Ecto neural progenitor cell (in vitro differentiated cells): ENCODE measurements at regions not wholly inside any gene's neighbourhood (a gene's known extent, or its start where the extent isn't known, plus 50 kb on each side); places are given as distances from the start of the nearest gene placed in this dataset.
"Not testable (repeated sequence)": the region's sequence is repeated elsewhere in the genome, so short reads cannot be mapped to it uniquely, and the experiment has no call there.

ENCODE experiments used
- DNase-seq: peaks from one replicate; pipeline ENCODE4 v3.0.0-alpha.2; 2018; ENCODE audit warnings: low spot score

DNA sequence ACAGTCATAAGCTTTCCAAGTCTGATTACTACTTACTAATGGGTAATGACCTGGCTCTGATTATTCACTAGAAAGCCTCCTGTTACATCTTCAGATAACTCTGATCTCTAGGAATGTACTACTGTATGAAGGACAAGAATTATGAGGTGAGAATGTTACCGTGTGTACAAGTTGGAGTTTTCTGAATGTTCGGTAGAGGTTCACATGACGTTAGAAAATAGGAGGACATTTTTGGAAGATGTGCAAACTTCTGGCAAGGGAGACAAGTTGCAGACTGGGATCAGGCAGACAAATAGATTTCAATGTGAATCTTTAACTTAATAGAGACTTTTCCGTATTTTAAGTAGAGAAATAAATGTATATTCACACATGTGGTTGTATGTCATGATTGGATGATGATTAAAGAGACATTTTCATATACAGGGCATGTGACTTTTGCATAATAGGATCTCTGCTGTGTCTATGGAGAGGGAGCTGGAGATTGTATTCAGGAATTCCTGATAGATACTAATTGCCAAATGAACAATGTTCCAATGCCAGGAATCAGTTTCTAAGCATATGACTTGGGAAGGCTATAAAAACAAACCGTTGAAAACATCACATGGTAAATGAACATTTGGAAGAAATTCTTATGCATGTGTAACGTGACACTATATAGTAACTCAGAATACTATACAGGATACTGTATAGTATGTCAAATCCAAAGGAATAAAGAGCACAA lies 1695.8 kb upstream of the PIK3C3 start:
- no peak for DNase-seq

DNA sequence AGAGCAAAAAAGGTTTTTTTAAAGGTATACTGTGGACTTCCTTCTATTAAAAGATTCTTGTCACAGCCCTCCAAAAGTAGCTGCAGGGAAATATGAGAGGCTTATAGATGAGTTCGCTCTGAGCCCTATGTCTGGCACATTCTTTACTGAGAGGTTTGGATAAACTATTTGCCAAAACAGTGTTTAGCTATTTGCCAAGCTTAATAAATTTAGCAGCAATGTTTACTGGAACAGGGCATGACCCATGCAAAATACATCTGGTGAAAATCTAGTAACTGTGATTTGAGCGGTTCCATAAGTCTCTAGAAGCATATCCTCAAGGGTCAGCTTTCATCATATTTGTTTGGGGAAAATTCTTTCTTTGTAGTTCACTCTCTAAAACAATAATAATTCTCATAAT lies 1696.7 kb upstream of the PIK3C3 start:
- DNase-seq, result no peak

DNA sequence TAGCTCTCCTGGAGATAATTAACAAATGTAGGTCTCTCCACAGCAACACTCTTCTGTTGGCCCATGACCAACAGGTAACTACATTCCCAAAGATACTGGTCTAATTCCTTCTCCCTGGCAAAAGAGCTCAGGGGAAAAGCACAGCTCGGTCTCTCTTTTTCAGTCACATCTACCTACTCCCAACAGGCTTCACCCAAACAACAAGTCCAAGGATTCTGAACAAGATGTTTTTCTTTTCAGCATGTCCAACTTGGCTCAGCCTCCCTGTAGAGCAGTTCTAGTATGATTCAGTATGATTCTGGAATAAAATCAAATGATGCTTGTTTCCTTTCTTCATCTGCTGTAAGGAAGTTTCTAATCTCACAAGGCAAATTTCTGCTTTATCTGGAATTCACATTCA lies 1704.8 kb upstream of the PIK3C3 start:
- no peak for DNase-seq

DNA sequence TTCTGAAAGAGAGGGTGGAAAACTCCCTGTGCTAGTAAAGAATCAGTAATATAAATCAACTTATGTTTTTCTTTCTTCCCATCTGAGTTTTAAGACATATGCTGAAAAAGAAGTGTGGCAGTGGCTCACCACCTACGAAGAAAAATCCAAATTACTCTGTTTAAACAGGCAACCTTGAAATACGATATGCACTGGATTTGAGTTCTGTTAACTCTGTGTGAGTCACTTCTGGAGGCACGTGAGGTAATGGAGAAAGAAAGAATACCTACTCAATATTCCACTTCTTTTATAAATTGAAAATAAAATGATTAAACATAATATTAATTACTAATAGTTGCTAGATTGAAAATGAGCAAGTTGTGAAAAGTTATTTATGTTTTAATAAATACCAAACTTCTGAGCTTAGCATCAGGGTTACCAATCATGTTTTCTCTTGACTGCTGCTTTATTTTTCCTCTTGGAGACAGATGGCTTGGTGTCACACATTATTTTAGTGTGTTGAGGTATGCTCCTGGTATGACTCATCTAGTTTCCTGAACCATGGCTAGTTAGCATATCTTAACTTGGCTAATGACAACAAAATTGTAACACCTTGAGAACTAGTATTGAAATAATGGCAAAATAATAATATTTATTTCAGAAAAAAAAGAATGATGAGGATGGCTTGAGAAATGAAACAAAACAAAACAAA lies 1705.5 kb upstream of the PIK3C3 start:
- DNase-seq, result no peak

DNA sequence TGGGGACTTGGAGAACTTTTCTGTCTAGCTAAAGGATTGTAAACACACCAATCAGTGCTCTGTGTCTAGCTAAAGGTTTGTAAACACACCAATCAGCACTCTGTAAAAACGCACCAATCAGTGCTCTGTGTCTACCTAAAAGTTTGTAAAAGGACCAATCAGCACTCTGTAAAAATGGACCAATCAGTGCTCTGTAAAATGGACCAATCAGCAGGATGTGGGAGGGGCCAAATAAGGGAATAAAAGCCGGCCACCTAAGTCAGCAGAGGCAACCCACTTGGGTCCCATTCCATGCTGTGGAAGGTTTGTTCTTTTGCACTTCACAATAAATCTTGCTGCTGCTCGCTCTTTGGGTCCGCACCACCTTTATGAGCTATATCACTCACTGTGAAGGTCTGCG lies 1709.4 kb upstream of the PIK3C3 start:
- not testable (repeated sequence) for DNase-seq

DNA sequence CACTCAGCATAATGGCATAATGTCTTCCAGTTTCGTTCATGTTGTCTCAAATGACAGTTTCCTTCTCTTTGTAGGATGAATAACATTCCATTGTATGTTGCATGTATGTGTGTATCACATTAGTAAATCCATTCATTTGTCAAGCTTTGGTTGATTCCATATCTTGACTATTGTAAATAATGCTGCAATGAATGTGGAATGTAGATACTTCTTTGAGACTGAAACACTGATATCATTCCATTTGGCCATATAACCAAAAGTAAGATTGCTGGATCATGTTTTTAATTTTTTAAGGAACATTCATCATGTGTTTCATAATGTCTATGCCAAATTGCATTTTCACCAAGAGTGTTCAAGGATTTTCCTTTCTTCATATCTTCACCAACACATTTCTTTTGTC lies 1711.4 kb upstream of the PIK3C3 start:
- DNase-seq, result no peak

DNA sequence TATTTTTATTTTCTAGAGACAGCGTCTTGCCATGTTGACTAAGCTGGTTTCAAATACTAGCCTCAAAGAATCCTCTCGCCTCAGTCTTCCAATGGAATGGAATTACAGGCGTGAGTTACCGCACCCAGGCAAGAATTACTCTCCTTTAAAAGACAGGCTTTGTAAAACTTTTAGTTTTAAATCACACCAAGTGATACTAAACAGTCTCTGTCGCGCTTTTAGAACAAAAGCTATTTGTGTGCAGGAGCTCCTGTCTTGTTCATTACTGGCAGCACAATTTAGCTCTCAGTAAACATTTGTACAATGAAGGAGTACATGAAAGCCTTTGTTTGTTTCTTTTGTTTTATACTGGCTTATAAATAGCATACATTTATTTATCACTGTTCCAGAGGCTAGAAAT lies 1719.2 kb upstream of the PIK3C3 start:
- no peak for DNase-seq

DNA sequence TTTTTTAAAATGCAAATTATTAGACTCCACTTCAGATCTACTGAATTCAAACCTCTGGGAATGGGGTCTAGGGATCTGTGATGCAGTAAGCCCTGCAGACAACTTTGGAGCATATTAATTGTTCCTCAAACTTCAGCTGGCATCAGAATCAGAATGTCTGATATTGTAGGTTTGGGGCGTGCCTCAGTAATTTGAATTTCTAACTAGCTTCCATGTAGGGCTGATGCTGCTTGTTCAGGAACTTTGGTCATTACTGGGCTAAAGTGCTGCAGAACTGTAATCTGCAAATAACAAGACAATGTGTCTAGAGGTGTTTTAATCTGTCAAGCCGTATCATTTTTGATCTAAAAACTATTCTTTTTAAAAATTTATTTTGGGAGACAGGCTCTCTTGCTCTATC lies 1719.7 kb upstream of the PIK3C3 start:
- no peak for DNase-seq

DNA sequence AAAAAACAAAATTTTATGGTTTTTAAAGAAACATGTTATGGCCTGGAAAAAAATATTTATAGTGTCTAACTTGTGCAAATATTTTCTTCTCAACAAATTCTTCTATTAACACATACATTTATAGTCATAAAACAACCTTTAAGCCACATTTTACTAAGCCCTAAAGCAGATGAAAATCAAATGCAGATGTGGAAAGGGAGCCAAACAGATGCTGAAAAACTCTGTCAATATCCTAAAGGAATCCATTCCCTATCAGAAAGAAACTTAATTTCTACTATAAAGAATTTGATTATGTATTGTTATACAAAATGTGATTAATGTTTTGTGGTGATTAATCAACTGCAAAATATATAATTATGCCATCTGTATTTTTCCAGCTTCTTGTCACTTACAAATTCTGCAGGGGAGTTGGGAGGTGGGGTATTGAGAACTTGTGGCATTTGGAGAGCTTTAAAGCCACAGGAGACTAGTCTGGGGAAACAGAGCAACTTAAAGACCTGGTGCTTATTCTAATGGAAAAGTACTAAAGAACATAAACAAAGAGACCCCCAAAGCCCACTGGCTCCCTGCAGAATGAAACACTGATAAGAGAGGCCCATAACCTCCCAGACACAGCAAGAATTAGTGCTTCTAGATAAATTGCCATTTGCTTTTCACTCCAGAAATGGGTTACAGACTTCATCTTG lies 1721.0 kb upstream of the PIK3C3 start:
- no peak for DNase-seq

DNA sequence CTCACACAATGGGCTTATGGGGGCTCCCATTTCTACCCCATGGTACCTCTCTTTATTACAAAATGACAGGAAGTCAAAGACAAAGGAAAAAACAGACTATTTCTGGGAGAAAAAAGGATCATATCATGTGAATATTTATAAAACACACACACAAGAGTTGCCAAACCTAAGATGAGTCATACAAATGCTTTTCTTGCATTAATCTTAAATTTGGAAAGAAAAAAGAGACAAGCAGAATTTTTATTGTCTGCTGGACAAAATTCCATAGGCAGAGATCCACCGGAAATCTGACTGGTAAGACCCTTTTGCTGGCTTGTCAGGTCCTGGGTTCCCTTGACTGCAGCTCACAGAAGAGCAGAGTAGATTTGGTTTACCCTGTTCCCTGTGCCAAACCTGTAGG lies 1732.3 kb upstream of the PIK3C3 start:
- no peak for DNase-seq

DNA sequence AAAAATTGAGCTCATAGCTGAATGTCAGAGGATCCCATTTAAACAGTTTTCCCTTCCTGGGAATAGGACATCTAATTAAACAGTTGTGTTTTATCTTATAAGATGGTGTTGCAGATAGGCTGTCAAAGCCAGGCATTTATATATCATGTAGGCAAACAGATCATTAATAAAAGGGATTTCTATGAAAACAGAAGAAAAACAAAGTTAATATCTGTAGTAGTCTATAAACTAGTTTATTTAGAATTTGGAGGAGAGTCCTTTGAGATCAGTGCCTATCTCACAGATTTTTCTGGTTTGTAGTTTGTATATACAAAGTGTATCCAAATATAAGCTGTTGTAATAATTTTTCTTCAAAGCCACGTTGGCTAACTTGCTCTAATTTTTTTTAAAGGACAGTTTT lies 1738.2 kb upstream of the PIK3C3 start:
- DNase-seq, result no peak

DNA sequence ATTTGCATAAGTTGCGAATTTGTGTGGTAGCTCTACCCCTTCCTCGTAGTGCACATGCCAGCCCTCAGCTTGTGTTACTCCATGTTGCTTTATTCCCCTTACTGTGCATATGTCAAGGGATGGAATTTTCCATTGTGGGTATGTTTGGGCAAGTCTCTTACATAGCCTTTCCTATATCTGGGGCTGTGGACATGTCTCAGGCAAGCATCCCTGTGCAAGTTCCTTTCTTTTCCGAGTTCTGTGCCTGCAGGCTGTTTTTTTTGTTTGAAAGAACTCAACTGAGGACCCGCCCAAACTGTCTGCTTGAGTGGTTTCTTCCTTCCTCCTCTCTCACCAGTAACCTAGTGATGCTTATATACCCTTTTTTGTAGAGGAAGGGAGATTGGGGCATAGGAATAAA lies 1739.1 kb upstream of the PIK3C3 start:
- DNase-seq, result no peak

DNA sequence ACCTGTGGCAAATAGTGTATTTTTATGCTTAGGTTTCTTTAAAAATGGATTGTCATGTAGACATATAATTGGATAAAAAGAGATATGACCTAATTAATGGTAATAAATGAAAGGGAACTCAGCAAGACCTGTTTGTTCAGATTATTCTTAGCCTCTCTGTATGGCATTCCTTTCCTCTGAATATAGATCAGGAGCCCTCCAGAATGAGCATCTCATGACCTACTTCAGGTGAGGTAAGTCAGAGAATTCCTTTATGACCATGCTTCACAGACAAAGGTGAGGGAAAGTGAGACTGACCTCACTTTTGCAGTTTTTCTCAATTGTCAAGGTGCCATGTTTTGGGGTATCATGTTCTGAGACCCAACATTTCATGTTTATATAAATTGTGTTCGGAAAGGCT lies 1744.3 kb upstream of the PIK3C3 start:
- DNase-seq, result no peak

DNA sequence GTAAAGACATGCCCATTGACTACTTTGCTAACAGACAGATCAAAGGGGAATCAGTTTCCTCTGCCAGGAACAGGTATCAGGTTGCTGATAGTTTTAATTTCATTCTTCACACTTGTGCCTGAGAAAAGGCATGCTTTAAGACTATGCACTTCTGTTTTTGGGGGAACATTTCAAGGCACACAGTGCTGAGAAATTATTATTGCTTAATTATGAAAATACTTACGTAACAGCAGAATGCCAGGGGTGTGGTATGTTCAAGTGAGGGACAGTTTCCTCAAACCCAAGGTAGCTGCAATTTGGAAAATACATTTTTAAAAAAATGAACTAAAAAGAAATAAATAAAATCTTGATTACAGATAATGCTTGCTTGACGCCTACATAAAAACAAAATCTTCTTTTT lies 1746.1 kb upstream of the PIK3C3 start:
- DNase-seq, result no peak

DNA sequence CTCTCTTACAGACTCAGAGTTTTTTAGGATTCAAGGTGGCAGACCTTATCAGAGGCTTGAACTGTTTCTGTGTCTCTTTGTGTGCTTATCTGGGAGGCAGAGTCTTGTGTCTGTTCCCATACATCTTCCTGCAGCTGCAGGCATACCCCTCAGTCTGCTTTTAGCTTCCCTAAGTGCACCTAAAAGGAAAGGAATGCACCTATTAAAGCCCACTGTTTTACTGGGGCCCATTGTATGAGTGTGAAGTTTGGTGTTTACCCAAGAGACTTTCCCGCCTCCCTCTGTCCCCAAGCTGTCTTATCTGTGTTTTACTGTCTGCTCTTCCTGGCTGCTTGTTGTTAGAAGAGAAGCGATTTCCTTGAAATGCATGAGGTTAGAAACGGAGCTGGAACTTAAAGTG lies 1757.3 kb upstream of the PIK3C3 start:
- no peak for DNase-seq

DNA sequence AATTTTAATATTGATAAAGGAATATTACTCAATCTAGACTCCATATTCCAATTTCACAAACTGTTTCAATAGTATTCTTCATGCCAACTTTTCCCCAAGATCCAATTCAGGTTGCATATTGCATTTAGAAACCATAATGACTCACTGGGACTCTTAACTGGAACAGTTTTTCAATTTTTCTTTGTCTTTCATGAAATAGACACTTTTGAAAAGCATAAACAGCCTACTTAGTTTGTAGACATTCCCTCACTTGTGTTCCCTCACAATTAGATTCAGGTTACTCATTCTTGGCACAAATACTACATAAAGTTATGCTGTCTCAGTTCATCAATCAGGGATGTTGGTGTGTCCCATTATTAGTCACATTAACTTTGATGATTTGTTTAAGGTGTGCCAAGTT lies 1768.4 kb upstream of the PIK3C3 start:
- no peak for DNase-seq

DNA sequence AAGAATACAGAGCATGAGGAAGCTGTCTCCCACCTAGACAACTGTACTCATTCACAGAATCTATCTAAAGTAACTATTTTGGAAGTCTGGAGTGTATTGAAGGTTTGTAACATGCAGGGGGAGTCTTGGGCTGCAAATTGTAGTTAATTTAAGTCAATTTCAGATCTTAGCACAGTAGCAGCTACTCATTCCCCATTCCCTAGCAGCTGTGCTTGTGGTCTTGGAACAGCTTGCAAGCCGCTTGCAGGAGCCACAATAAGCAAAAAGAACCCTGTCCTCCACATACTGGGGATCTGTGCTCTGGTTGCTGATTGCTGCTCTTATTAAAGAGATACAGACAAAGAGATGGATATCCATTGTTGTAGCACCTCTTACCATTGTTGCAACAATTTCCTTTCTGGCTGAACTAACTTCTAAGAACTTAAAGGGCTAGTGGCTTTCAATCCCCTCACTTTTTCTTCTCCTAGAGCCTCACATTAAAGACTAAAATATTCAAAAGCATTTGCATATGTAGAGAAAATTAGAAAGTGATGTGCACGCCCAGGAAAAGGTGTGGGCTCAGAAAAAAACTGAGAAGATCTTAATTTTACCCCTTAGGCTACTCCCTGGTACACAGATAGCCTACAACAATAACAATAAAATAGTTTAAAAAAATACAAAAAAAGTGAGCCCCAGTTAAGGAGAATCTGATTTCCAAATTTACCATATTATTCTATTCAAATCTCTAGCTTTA lies 1775.1 kb upstream of the PIK3C3 start:
- DNase-seq, result peak; percentile 45

DNA sequence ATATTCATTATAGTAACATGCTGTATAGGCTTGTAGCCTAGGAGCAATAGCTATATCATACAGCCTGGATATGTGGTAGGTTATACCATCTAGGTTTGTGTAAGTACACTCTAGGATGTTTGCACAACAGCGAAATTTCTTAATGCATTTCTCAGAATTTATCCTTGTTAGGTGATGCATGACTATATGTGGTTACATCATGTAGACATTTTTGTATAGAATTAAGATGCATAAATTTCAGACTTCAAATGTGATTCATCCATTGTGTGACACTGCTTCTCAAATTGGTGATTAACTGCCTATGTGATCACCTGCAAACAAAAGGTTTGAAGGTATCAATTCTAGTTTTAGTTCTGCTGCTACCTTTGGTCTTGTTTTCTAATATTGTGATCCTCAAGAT lies 1787.0 kb upstream of the PIK3C3 start:
- no peak for DNase-seq

DNA sequence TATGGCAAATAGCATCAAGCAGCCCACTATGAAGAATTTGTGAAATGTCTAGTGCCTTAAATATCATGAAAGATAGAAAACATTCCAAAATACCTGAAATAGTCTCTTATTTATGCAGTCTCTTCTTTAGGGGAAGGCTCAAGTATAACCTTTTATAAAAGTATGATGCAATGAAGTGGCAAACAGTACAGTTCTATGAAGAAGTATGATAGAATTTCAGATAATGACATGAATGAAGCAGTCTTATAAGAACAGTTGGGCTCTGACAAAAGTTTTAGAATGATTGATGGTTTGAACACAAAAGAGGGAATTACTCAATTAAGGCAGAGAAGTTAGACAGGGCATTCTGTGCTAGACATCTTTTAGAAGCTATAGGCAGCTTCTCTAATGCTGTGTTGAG lies 1791.8 kb upstream of the PIK3C3 start:
- no peak for DNase-seq

DNA sequence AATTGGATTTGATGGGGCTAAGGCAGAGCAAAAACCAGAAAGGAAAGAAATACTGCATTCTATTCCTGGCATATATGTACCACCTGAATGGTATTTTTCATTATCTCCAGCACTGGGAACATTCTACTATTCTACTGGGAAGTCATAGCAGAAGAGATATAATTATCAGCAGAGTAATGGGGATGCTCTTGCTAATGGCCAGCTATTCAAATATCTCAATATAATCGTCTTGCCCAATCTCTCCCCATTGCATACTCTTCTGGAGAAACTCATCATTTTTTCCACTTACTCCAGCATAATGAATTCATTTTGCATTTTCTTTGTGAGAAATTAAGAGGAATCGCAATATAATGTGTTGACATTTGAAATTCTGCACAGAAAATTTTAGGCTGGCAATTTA lies 1794.7 kb upstream of the PIK3C3 start:
- no peak for DNase-seq

DNA sequence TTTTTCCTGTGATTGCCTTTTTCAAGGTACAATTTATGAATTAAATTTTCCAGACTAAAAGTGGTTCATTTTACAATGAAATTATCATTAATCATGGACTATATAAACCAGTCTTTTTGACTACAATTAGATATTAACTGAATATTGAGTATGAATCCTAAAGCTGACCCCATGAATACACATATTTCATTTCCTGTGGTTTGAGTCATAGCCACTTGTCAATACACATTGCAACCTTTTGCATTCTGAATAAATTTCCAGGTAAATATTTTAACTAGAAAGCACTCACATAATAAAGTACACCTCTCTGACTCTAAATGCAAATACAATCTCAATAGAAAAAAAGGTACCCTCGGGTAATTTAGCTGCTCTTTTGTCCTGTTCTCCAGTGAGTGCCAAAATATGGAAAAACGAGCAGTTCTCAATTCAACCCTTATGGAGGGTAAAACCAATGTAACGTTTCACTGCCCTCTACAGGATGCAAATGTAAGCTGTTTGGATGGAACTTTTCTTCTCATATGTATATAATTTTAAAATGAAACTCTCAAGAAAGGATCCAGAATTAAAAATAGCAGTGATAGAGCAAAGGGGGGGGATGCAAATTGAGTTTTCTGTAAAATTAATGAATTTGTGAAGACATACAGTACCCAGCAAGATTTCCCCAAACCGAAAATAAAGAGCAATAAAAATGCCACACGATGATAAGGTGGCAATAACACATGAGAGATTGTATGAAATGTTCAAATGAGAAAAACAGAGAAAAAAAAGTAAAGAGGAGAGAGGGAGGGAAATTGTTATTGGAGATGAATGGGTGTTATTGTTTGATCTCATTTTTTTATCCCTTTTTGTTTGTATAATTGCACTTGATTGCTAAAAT lies 1795.7 kb upstream of the PIK3C3 start:
- no peak for DNase-seq

DNA sequence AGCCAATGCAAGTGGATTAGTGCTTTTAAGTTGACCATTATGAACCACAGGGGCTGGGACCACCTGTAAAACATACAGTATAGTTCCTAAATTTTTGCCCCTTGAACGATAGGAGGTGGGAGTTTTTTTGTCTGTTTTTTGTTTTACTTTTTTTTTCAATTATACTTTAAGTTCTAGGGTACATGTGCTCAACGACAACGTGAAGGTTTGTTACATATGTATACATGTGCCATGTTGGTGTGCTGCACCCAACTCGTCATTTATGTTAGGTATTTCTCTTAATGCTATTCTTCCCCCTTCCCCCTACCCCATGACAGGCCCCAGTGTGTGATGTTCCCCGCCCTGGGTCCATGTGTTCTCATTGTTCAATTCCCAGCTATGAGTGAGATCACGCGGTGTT lies 1797.9 kb upstream of the PIK3C3 start:
- no peak for DNase-seq
